M059J (cell line): ENCODE measurements at regions not wholly inside any gene's neighbourhood (a gene's known extent, or its start where the extent isn't known, plus 50 kb on each side); places are given as distances from the start of the nearest gene placed in this dataset.
A peak's percentile ranks its signal among the peaks of the same experiment; 100 is the strongest.

Experiments
- DNase-seq: peaks from one replicate; pipeline ENCODE4 v3.0.0-alpha.2; 2012; ENCODE audit warnings: low read depth

DNA sequence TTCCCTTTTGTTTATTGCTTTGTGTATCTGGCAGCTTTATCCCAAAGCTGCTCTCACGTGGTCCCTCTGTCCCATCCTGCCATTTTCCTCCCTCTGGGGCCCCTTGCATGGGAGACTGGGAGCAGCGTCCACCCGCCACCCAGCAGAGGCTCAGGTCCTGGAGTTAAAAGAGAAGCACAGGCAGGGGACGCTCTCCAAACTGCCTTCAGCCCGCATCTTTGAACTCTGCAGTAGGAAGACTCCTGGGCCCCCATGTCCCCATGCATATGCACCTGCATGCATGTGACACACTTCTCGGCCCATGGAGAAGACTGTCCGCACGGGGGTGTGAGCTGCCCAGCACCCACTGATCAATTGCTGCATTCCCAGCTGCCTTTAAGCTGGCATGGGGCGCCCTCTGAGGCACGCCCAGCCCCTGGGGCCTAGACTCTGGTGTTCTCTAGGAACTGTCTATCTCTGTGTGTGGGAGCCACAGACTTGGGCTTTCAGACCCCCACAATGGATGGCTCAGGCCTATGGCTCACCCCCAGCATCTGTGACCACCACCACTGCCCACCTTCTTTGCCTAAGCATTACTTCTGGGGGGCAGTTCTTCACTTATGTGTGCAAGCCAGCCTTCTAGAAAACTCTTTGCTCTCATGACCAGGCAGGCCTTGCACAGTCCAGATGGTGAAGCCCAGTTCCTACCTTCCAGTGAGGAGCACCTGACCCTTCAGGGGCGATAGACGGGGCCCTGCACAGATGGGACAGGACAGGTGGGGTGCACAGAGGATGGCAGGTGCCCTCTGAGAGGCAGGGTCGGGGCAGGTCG, 96.1 kb upstream of the DIO3 start:
- no peak for DNase-seq

DNA sequence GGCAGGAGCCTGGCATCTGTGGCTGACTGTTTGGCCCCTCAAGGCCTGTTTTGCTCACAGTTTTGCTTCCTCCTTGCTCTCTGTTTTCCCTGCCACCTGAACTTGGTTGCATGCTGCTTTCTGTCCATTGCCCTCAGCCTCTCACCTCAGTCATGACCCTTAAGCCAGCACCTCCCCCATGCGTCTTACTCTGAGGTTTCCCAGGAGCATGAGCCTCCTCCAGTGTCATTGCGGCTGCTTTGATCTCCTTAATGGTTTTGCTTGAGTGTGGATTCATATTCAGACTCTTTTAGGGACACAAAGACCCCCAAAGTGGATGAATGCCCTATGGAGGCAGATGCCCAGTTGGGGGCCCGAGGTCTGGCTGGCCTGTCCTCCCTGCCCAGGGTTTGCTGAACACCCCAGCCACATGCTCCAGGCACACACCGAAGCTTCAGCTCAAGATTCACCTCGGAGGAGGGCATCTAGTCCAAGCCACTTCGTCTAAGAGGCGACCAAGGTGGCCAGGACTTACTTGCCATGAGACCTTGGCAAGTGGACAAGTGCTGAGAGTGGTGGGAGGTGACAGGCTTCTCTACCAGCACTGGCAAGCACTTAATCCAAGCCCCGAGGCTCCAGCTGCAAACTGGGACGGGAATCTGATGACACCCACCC, 95.4 kb upstream of the DIO3 start:
- DNase-seq = no peak

DNA sequence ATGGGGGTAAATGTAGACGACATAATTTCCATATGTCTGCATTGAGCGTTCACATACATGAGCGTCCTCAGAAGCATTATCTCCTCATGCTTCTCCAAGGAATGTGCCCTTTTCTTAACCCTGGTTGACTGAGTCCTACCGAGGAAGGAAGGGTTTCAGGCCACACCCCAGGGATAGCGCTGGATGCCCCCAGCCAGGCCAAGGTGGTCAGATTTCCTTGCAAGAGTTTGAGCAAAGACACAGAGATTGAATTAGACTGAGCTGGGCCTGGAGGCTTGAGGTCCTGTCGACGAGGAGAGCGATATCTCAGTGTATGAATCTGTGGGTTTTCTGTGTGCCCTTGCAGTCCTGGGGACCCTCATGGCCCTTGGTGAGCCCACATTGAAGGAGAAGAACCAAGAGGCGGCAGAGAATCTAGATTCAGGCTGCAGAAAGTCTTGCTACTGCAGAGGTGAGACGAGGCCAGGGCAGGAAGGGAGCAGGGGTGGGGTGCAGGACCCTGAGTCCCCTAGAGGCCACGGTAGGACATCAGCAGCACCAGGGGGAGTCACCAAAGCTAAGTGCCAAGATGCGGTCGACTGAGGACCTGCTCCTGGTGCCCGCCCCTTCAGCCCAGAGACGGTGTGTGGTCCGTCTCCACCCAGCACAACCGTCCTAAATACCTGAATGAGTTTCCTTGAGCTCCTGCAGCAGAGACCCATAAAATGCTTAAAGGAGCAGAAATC, 94.7 kb upstream of the DIO3 start:
- DNase-seq = no peak

GRCh38 chr14:101467181-101467926, 93.9 kb upstream of the DIO3 start:
- no peak for DNase-seq

GRCh38 chr14:101469382-101470247, 91.7 kb upstream of the DIO3 start:
- DNase-seq = no peak

- DNase-seq = no peak
Observed at GRCh38 chr14:101470266-101470665, 91.0 kb upstream of the DIO3 start.

DNA sequence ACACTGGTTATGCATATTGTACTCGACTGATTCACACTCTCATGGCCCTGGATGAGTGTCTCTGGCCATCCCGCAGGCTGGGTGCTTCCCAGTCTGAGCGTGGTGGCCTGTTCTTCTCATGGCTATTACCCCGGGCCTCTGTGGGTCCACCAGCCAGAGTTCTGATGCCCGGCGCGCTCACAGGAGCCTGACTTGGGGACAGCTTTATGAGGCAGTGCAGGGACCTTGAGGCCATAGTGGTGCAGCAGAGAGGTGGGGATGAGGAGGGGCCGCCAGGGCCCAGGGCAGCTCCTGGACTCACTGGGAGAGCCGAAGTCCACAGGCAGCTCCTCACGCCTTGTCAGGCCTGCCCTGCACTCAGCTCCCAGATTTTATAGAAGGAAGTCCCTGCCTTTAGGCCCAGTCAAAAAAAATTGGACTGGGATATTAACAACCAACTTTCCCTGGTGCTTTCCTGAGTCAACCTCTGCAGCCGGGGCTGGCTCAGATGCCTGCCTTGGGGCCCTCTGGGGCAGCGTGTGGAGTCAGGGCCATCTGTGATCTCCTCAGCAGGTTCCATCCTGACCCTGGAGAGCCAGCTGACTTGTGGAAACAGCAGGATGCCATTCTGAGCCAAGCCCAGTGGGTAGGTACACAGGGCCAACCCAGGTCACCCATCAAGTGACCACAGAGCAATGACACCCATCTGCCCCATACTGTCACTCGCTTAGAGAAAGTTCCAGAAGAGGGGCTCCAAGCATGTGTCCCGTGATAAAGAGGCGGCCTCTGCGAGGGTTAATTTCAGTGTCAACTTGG, 89.4 kb upstream of the DIO3 start:
- DNase-seq = no peak

DNA sequence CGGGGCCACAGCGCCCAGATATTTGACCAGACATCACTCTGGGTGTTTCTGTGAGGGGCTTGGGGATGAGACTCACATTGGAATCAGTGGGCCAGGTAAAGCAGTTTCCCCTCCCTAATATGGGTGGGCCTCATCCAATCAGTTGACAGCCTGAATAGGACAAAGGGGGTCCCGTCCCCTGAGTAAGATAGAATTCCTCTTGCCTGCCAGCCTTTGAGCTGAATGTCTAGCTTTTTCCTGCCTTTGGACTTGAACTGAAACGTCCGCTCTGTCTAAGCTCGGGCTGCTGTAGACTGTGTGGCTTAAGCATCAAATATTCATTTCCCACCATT, 88.8 kb upstream of the DIO3 start:
- DNase-seq = no peak

DNA sequence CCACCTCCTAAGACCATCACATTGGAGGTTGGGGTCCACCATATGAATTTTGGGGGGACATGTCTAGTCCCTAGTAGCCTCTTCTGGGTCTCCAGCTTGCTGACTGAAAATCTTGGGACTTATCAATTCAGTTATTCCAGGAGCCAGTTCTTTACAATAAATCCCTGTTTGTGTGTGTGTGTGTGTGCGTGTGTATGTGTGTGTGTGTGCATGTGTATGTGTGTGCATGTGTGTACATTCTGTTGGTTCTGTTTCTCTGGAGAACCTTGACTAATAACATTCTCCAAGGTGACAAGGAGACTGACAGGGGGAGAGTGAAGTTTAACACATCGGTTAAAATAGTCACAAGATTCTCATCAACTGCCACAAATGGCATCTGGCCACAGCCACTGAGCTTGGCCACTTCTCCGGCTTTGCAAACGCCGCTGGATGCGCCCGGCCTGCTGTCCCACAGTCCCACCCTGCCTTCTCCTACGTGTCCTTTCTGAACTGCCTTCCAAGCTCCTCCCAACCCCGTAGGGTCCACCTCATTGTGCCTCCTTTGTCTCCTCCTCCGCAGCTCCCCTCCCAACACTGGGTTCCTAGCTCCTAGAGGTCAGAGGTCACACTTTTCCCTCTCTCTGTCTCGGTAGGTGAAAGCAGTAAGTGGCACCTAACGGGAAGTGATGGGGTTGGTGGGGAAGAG, 88.1 kb upstream of the DIO3 start:
- DNase-seq = no peak

- DNase-seq = no peak
Observed at GRCh38 chr14:101473795-101474562, 87.3 kb upstream of the DIO3 start.

- no peak for DNase-seq
Observed at GRCh38 chr14:101474563-101475455, 86.5 kb upstream of the DIO3 start.

DNA sequence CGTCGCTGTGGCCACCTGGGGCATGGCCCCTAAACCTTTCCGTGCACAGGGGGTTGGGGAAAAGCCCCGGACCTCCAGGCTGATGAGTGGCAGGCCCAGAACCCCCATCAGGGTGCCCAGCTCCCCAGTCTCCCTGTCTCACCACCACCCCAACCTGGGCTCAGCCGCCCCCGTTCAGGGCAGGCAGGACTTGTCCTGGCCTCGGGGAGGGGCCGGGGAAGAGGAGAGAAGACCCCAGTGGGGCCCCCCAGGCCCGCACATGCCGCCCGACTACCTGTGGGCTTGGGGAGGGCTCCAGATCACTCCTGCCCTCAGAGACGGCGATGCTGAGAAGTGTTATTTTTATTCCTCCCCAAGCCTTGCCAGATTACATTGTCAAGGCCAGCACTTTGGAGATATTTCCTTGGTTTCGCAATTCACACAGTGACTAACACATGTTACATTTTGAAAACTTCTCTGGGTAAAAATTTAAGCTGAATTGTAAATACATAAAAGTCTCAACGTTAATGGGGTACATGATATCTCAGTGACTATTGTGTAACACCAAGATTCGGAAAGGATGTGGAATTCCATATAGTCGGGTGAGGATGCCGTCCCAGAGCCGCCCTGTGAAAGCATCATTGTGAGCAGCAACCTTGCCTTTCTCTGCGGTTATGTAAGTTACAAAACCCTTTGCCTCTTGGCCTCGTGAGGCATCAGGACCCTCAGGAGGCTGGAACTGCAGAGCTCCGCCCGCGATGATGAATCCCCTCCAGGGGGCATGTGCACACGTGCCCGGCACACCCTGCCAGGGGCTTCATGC, 85.6 kb upstream of the DIO3 start:
- peak; percentile 63 for DNase-seq

DNA sequence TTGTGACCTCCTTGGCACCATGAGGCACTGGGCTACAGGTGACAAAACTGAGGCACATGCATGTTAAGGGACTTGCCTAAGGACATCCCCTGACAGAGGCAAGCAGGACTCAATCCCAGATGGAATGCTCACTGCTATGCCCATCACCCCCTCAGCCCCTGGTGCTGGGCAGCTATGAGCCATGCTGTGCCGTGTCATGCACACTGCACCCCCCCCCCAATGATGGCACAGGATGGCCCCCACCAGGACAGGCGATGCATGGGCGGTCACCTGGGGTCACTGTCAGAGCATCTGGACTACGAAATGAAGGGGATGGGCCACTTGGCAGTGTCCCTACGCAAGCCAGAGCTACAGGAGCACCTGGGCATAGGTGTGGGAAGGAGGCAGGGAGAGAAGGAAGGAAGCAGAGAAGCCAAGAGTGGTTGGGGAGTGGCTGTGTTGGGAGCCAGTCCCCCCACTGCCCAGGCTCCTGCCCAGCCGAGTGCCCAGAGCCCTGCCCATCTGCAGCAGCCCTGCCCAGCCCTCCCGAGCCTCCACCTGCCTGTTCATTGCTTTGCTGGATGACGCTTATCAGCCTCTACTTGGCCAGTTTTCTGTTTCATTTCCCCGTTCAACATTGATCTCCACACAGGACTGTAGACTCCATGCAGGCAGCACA, 84.9 kb upstream of the DIO3 start:
- DNase-seq = no peak

DNA sequence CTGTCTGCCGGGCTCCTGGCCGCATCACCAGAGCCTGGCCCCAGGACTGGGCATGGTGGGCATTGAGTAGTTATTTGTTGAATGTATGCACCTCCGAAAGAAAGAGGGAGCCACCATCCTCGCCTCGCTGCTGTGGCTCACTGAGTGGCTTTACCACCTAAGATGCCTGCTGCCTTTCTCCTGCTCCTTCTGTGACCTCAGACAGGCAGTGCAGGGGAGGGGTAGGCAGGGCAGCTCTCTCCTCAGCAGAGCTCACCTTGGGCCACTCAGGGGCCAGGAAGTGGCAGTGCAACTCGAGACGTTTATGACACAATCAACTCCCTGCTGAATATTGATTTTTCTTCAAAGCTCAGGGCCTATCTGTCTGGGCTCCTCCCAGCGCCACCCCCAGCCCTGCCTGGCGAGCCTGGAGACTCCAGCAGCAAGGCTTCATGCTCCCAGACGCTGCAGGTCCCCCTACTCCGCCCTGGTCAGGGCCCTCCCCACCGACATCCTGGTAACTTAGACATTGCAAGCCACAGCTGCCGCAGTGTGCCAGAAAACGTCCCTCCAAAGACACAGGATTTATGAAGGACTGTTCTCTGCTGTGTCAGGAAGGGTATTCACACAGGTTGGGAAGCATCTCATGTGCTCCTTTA, 84.3 kb upstream of the DIO3 start:
- peak; percentile 78 for DNase-seq

- peak; percentile 57 for DNase-seq
Observed at GRCh38 chr14:101477648-101478047, 83.6 kb upstream of the DIO3 start.

- no peak for DNase-seq
Observed at GRCh38 chr14:101478096-101478495, 83.2 kb upstream of the DIO3 start.
